ENCODE measurements at regions not wholly inside any gene's neighbourhood (a gene's known extent, or its start where the extent isn't known, plus 50 kb on each side); places are given as distances from the start of the nearest gene placed in this dataset.

GRCh38 chr2:47236503-47237215 lies 60.3 kb upstream of the CALM2 start:
- DNase-seq, result no peak

GRCh38 chr2:47235132-47235531 lies 58.8 kb upstream of the CALM2 start:
- DNase-seq, result no peak

DNA sequence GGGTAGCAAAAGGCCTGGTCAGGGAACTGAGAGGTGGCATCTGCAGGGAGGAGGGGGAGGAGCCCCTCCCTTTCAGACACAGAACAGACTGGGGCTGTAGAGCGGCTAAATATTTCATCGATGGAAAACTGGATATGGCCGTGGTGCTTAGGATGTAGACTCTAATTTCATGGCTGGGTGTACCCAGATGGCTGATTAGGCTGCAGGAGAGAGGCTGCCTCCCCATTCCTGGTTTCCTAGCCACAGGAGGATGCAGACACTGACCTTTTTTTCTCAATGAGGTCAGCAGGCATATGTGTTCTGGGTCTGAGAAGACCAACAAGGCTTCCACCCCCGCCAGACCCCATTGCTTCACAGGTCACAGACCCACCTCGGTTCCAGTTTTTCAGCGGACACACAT lies 58.1 kb upstream of the CALM2 start:
- DNase-seq, result no peak

- no peak for DNase-seq
Measured at GRCh38 chr2:47232738-47233415, 56.6 kb upstream of the CALM2 start.

DNA sequence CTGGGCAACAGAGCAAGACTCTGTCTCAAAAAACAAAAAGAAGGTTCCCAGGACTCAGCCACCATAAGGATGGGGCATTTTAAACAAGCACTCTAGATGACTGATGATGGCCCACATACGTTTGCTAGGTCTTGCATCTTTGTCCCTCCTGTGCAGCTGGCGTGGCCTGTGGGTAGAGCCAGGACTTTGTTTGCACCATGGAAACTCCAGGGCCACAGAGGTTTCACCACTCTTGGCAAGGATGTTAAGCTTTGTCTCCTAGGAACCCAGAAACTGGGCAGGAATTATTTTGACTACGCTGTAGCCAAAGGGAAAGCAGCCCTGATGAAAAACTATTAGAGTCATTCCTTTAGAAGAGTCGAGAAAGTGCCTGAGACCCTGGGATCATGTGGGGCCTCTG lies 54.1 kb upstream of the CALM2 start:
- no peak for DNase-seq

DNA sequence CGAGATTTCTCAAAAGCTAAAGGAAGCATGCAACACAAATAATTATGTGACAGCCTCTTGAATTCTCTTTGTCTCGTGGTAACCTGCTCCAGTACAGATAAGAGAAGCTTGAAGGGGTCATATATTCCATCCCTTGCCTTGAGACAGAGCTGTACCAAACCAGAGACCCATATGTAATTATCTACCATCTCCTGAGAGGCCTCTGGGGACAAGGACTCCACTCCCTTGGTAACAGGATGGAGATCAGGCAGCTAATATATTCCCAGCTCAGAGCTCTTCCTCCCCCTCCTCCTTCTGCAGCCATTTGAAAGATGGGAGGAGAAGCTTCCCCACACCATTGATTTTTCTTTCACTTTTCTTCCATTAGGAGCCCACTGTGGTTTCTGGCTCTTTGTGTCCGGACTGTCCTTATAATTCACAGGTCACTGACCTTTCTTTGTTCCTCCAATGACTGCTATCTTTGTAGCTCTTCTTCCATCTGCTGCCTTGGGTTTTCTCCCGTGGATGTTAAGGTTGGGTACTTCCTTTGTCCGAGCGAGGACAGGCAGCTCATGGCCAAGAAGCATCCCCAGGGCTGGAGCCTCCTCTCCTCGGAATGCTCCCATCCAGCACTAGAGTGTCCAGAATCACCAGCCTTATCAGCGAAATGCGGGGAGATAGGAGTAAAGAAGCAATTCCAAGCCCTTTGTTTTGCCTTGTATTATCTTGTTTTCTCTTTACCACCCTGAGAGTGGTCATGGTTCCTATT lies 51.4 kb upstream of the CALM2 start:
- no peak for DNase-seq

DNA sequence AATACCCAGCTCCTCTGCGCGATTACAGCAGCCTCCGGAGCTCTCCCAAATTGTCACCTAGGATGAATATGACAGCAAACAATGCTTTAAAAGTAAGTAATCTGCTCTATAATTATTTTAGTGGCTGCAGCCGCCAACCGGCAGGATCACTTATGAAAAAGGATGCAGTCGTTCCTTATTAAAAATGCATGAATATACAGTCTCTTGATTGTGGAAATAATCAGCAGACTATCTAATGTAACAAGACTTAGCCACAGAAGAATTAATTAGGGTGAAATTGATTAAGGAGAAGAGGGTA lies 50.6 kb upstream of the CALM2 start:
- DNase-seq, result no peak

GRCh38 chr2:47226132-47226922 lies 50.0 kb upstream of the CALM2 start:
- no peak for DNase-seq

Measured in occipital lobe (tissue), 1 donor.